ENCODE measurements at regions not wholly inside any gene's neighbourhood (a gene's known extent, or its start where the extent isn't known, plus 50 kb on each side); places are given as distances from the start of the nearest gene placed in this dataset.

GRCh38 chr5:39577529-39577928, 152.7 kb upstream of the DAB2 start:
- DNase-seq: no peak
- in situ Hi-C loops (cut with HindIII; ENCODE audit: low pct_ligation_motif_present, low pct_unique_long_range_greater_than_20kb, low sequenced_read_pairs): no loop called here

- in situ Hi-C loops (cut with HindIII; ENCODE audit: low pct_ligation_motif_present, low pct_unique_long_range_greater_than_20kb, low sequenced_read_pairs): no loop called here
- DNase-seq: peak; percentile 49
Measured at GRCh38 chr5:39570403-39571027, 145.7 kb upstream of the DAB2 start.

- in situ Hi-C loops (cut with HindIII; ENCODE audit: low pct_ligation_motif_present, low pct_unique_long_range_greater_than_20kb, low sequenced_read_pairs): no loop called here
- no peak for DNase-seq
Measured at GRCh38 chr5:39569857-39570256, 145.1 kb upstream of the DAB2 start.

GRCh38 chr5:39566891-39567290, 142.1 kb upstream of the DAB2 start:
- DNase-seq: no peak
- in situ Hi-C loops (cut with HindIII; ENCODE audit: low pct_ligation_motif_present, low pct_unique_long_range_greater_than_20kb, low sequenced_read_pairs): no loop called here

GRCh38 chr5:39566029-39566428, 141.2 kb upstream of the DAB2 start:
- DNase-seq: no peak
- in situ Hi-C loops (cut with HindIII; ENCODE audit: low pct_ligation_motif_present, low pct_unique_long_range_greater_than_20kb, low sequenced_read_pairs): no loop called here

- no peak for DNase-seq
- in situ Hi-C loops (cut with HindIII; ENCODE audit: low pct_ligation_motif_present, low pct_unique_long_range_greater_than_20kb, low sequenced_read_pairs): no loop called here
Measured at GRCh38 chr5:39561421-39561820, 136.6 kb upstream of the DAB2 start.

GRCh38 chr5:39560726-39561125, 135.9 kb upstream of the DAB2 start:
- in situ Hi-C loops (cut with HindIII; ENCODE audit: low pct_ligation_motif_present, low pct_unique_long_range_greater_than_20kb, low sequenced_read_pairs): no loop called here
- DNase-seq: no peak

GRCh38 chr5:39559923-39560322, 135.1 kb upstream of the DAB2 start:
- no peak for DNase-seq
- in situ Hi-C loops (cut with HindIII; ENCODE audit: low pct_ligation_motif_present, low pct_unique_long_range_greater_than_20kb, low sequenced_read_pairs): no loop called here

- in situ Hi-C loops (cut with HindIII; ENCODE audit: low pct_ligation_motif_present, low pct_unique_long_range_greater_than_20kb, low sequenced_read_pairs): no loop called here
- DNase-seq: no peak
Measured at GRCh38 chr5:39558541-39558940, 133.8 kb upstream of the DAB2 start.

GRCh38 chr5:39555788-39556187, 131.0 kb upstream of the DAB2 start:
- in situ Hi-C loops (cut with HindIII; ENCODE audit: low pct_ligation_motif_present, low pct_unique_long_range_greater_than_20kb, low sequenced_read_pairs): no loop called here
- no peak for DNase-seq

- in situ Hi-C loops (cut with HindIII; ENCODE audit: low pct_ligation_motif_present, low pct_unique_long_range_greater_than_20kb, low sequenced_read_pairs): loop anchor here (25.0 kb wide), 1 partner anchor 160 kb away; no protein-coding TSS in a partner anchor
- DNase-seq: peak; percentile 73
Measured at GRCh38 chr5:39547553-39548154, 122.9 kb upstream of the DAB2 start.

- DNase-seq: no peak
- in situ Hi-C loops (cut with HindIII; ENCODE audit: low pct_ligation_motif_present, low pct_unique_long_range_greater_than_20kb, low sequenced_read_pairs): loop anchor here (25.0 kb wide), 1 partner anchor 158 kb away; no protein-coding TSS in a partner anchor
Measured at GRCh38 chr5:39544941-39545340, 120.2 kb upstream of the DAB2 start.

- in situ Hi-C loops (cut with HindIII; ENCODE audit: low pct_ligation_motif_present, low pct_unique_long_range_greater_than_20kb, low sequenced_read_pairs): loop anchor here (25.0 kb wide), 1 partner anchor 156 kb away; no protein-coding TSS in a partner anchor
- no peak for DNase-seq
Measured at GRCh38 chr5:39543335-39543734, 118.6 kb upstream of the DAB2 start.

GRCh38 chr5:39542511-39543285, 117.9 kb upstream of the DAB2 start:
- in situ Hi-C loops (cut with HindIII; ENCODE audit: low pct_ligation_motif_present, low pct_unique_long_range_greater_than_20kb, low sequenced_read_pairs): loop anchor here (25.0 kb wide), 1 partner anchor 155 kb away; no protein-coding TSS in a partner anchor
- no peak for DNase-seq

GRCh38 chr5:39541920-39542319, 117.1 kb upstream of the DAB2 start:
- DNase-seq: no peak
- in situ Hi-C loops (cut with HindIII; ENCODE audit: low pct_ligation_motif_present, low pct_unique_long_range_greater_than_20kb, low sequenced_read_pairs): loop anchor here (25.0 kb wide), 1 partner anchor 155 kb away; no protein-coding TSS in a partner anchor

- in situ Hi-C loops (cut with HindIII; ENCODE audit: low pct_ligation_motif_present, low pct_unique_long_range_greater_than_20kb, low sequenced_read_pairs): loop anchor here (25.0 kb wide), 1 partner anchor 152 kb away; no protein-coding TSS in a partner anchor
Measured at GRCh38 chr5:39539470-39539869, 114.7 kb upstream of the DAB2 start.

GRCh38 chr5:39534690-39535089, 109.9 kb upstream of the DAB2 start:
- no peak for DNase-seq
- in situ Hi-C loops (cut with HindIII; ENCODE audit: low pct_ligation_motif_present, low pct_unique_long_range_greater_than_20kb, low sequenced_read_pairs): loop anchor here (25.0 kb wide), 1 partner anchor 147 kb away; no protein-coding TSS in a partner anchor

More at GRCh38 chr5:39539470-39539869, 114.7 kb upstream of the DAB2 start:
- no peak for DNase-seq

GRCh38 chr5:39533749-39534148, 109.0 kb upstream of the DAB2 start:
- DNase-seq: no peak
- in situ Hi-C loops (cut with HindIII; ENCODE audit: low pct_ligation_motif_present, low pct_unique_long_range_greater_than_20kb, low sequenced_read_pairs): loop anchor here (25.0 kb wide), 1 partner anchor 146 kb away; no protein-coding TSS in a partner anchor

- in situ Hi-C loops (cut with HindIII; ENCODE audit: low pct_ligation_motif_present, low pct_unique_long_range_greater_than_20kb, low sequenced_read_pairs): loop anchor here (25.0 kb wide), 1 partner anchor 145 kb away; no protein-coding TSS in a partner anchor
Measured at GRCh38 chr5:39532511-39532910, 107.7 kb upstream of the DAB2 start.

More at GRCh38 chr5:39532511-39532910, 107.7 kb upstream of the DAB2 start:
- no peak for DNase-seq
